ENCODE measurements at regions not wholly inside any gene's neighbourhood (a gene's known extent, or its start where the extent isn't known, plus 50 kb on each side); places are given as distances from the start of the nearest gene placed in this dataset.
"Not testable (repeated sequence)": the region's sequence is repeated elsewhere in the genome, so short reads cannot be mapped to it uniquely, and the experiment has no call there.

DNA sequence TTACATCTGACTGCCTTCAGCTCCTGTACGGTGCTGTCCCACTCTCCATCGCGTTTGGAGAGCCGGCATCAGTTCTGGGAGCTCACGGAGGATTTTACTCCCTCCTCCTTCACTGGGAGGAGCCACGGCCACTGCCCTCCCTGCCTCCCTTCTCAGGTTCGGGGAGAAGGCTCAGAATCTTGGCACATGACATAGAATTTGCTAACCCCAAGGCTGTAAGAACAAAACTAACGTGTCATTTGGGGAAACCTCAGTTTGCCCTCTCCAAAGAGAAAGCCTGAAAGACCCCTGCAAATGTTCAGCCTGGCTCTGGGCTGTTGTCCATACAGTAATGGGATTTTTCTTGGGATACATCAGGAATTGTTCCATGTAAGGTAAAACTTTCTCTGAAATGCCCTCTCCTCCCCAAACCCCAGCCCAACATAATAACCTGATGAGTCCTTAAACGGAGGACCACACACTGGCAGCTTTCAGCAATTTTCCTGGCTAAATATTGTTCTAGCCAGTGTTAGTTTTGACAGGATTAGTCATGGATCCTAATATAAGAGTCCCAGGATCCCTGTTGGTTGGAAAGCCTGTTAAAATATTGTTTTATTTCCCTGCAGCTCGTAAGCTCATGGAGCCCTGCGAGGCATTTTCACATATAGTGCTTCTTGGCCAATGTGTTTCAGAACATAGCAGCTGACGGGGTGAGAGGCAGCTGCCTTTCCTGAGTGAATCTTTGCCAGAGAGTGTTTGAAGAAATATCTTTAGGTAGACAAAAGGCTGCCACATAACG is 98.8 kb downstream of the RHOU start:
- Mint-ChIP-seq H3K27ac (no peak overlapping the region), H3K9me3 (no peaks in the 10 kb centered on the region), H3K36me3 (no peaks in the 10 kb centered on the region), H3K4me1 (no peaks in the 10 kb centered on the region), H3K27me3 (peaks cover 22% of the 10 kb centered on the region), H3K4me3 (no peak overlapping the region)
- ATAC-seq (ENCODE audit: low read depth) (no peak), DNase-seq (ENCODE audit: low spot score in 2 of 2) (no peak)

DNA sequence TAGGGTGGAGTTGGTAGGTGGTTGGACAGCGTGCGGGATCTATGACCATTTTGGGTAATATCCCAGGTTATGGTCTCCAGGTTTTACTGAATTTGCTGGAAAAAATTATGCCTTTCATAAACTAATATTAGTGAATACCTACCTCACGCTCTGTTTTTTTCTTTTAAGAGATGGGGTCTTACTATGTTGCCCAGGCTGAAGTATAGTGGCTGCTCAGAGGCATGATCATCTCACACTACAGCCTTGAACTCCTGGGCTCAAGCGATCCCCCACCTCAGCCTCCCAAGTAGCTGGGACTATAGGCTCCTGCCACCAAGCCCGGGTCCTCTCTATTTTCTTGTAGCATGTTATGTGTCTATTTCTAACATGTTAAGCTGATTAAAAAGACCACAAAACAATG is 100.2 kb downstream of the RHOU start:
- ATAC-seq (ENCODE audit: low read depth) (no peak), DNase-seq (ENCODE audit: low spot score in 2 of 2) (no peak)
- Mint-ChIP-seq H3K4me1 (no peaks in the 10 kb centered on the region), H3K36me3 (no peaks in the 10 kb centered on the region), H3K27ac (no peak overlapping the region), H3K4me3 (no peak overlapping the region), H3K27me3 (peaks cover 20% of the 10 kb centered on the region), H3K9me3 (no peaks in the 10 kb centered on the region)

DNA sequence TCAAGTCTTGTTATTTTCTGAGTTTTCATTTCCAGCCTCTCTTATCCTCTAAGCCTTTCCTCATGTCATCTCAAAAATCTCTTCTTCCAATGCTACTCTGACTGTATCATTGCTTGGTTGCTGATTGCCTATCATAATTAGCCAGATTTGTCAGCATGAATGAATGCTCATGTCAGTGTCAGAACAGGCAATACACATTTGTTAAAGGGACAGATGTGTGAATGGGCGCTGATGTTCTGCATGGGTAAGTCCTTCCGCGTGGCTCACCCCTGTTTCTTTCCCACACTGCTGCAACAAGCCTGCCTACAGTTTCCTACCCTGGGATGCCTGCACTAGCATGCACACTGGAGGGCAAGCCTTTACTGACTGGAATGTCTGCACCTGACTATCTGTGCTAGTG is 100.6 kb downstream of the RHOU start:
- Mint-ChIP-seq H3K4me1 (no peaks in the 10 kb centered on the region), H3K27me3 (peaks cover 20% of the 10 kb centered on the region), H3K27ac (no peak overlapping the region), H3K36me3 (no peaks in the 10 kb centered on the region), H3K4me3 (no peak overlapping the region), H3K9me3 (no peaks in the 10 kb centered on the region)
- ATAC-seq (ENCODE audit: low read depth), result no peak
- no peak for DNase-seq (ENCODE audit: low spot score in 2 of 2)

DNA sequence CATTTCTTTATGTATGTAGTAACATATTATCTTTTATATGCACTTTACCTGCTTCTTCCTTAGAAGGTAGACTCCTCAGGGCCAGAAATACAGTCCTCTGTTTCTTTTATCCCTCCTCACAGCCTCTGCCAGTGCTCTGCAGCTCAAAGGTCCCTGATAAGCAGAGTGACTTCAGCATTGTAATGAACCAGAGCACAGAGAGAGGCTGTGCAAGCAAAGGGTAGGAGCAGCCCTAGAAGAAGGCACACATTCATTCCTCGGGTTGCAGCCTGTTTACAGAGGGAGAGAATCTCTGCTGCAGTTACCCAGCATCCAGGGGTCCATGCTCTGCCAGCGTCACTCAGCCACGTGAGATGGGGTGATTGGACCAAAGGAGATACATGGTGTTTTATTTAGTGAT is 101.1 kb downstream of the RHOU start:
- Mint-ChIP-seq H3K27ac (no peak overlapping the region), H3K36me3 (no peaks in the 10 kb centered on the region), H3K4me3 (no peak overlapping the region), H3K4me1 (no peaks in the 10 kb centered on the region), H3K27me3 (peaks cover 20% of the 10 kb centered on the region), H3K9me3 (no peaks in the 10 kb centered on the region)
- no peak for DNase-seq (ENCODE audit: low spot score in 2 of 2)
- no peak for ATAC-seq (ENCODE audit: low read depth)

DNA sequence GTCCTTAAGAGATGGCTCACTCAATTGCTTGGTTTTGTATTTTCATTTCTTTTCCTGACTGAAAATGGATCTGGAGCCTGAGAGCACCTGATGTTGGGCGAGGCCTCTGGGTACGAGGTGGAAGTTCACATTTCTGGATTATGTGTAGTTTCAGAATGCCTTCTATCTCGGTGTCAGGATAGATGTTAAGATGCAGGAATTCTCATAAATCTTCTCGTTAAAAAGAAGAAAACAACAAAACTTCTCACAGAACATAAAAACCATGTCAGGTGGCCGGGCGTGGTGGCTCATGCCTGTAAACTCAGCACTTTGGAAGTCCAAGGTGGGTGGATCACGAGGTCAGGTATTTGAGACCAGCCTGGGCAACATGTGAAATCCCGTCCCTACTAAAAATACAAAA is 101.8 kb downstream of the RHOU start:
- no peak overlapping the region for H3K4me3 Mint-ChIP-seq
- H3K36me3 Mint-ChIP-seq, result no peaks in the 10 kb centered on the region
- H3K4me1 Mint-ChIP-seq, result no peaks in the 10 kb centered on the region
- no peak for DNase-seq (ENCODE audit: low spot score in 2 of 2)
- no peaks in the 10 kb centered on the region for H3K9me3 Mint-ChIP-seq
- no peak overlapping the region for H3K27ac Mint-ChIP-seq
- ATAC-seq (ENCODE audit: low read depth), result no peak
- H3K27me3 Mint-ChIP-seq, result peaks cover 19% of the 10 kb centered on the region

DNA sequence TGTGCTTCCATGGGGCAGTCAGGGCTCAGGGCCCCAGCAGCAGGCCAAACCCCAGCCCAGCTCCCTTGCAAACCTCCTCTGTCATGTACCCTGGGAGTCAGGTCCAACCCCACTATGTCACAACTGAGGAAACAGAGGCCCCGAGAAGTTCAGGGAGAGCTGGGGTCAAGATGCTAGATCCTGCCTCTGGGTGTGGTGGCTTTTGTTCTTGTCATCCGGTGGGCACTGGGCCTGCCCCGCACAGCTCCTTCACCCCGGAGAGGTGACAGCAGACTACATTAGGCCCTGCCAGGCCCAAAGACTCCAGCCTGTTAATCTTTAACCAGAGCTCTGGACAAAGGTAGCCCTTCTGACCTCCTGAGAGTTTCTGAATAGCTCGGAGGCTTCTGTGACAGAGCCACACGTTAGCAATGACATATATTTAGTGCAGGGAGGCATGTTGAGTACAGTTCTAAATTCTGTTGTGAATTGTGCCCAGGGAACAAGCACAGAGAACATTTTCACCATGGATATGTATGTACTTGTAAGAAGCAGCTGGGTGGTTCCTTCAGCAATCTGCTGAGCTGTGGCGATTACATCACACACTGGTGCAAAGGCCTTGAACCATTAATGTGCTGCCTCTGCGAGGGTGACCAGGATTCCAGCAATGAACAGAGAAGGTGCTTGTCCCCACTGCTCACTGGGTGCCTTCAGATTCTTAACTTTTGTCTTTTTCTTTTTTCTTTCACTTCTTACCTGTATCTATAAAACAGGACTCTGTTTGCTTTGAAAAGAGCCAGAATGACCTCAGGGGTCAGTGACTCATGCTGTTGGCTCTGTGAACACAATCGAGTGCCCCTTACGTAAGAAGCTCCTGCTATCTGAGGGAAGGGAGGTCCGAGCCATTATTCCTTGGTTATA is 102.8 kb downstream of the RHOU start:
- Mint-ChIP-seq H3K4me3 (no peak overlapping the region), H3K9me3 (peaks cover 4% of the 10 kb centered on the region)
- DNase-seq (ENCODE audit: low spot score in 2 of 2), result no peak

DNA sequence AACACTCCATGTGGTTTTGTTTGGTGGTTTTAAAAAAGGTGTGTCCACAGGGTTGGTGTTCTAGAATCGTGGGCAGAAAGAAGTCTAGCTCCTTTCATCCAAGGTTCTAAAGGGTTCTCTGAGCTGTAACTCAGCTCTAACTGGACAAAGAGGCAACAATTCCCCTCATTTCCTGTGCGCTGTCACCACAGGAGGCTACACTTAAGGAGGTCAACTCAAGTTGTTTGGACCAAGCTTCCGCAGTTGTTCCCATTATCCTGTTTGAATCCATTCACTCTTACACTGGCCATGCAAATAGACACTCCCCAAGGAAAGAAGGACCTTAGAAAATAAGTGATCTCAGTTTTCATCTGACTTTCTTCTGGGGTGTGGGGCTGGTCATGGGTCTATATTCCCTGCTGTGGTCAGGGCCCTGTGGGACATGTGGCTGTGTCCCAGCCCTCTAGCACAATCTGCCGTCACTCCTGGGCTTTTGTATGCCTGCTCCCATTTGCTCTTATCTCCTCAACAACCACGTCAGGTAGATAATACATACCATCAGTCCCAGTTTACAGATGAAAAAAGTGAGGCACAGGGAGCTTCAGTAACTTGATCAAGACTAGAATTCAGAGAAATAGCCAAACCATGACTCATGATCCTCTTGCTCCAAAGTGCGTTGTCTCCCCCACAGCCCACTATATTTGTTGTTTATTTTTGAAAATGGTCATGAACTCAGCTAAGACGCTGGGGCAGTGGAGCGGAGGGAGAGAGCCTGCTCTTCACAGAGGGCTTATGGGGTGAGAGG is 103.6 kb downstream of the RHOU start:
- Mint-ChIP-seq H3K27me3 (peaks cover 14% of the 10 kb centered on the region), H3K9me3 (peaks cover 6% of the 10 kb centered on the region), H3K4me1 (no peaks in the 10 kb centered on the region), H3K36me3 (no peaks in the 10 kb centered on the region), H3K27ac (no peak overlapping the region), H3K4me3 (no peak overlapping the region)
- ATAC-seq (ENCODE audit: low read depth), result no peak
- no peak for DNase-seq (ENCODE audit: low spot score in 2 of 2)

More for the DNA sequence above, 102.8 kb downstream of the RHOU start:
- Mint-ChIP-seq H3K4me1 (no peaks in the 10 kb centered on the region), H3K36me3 (no peaks in the 10 kb centered on the region), H3K27me3 (peaks cover 17% of the 10 kb centered on the region), H3K27ac (no peak overlapping the region)
- ATAC-seq (ENCODE audit: low read depth), result no peak

DNA sequence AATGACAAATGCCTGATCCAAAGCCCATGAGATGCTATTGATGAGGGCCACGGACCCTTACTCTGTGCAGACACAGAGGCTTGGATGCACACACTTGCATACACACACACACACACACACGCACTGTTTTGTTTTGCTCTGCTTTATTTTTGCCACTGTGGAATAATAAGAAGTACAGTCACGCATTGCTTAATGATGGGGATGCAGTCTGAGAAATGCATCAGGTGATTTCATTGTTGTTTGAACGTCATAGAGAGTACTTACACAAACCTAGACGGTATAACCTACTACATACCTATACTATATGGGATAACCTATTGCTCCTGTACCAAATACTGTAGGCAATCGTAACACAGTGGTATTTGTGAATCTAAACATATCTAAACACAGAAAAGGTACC is 104.4 kb downstream of the RHOU start:
- no peak for DNase-seq (ENCODE audit: low spot score in 2 of 2)
- ATAC-seq (ENCODE audit: low read depth), result no peak
- Mint-ChIP-seq H3K27me3 (peaks cover 12% of the 10 kb centered on the region), H3K4me3 (no peak overlapping the region), H3K27ac (no peak overlapping the region), H3K9me3 (peaks cover 6% of the 10 kb centered on the region), H3K36me3 (no peaks in the 10 kb centered on the region), H3K4me1 (no peaks in the 10 kb centered on the region)

DNA sequence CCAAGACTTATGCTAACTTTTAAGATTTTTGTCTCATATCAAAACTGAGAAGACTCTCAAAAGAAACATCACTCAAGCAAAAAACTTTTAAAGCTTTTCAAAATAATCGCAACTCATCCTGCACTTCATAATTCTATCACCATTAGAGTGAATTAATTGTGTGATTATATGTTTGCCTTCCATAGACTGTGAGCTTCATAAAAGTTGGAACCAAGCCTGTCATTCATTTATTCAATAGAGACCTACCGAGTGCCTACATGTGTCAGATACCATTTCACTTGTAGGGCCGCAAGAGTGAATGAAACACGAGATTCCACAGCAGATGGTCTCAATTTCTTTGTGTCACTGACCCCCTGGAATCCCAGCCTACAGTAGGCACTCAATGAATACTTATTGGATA is 106.4 kb downstream of the RHOU start:
- Mint-ChIP-seq H3K27me3 (peaks cover 3% of the 10 kb centered on the region), H3K36me3 (no peaks in the 10 kb centered on the region), H3K9me3 (peaks cover 6% of the 10 kb centered on the region), H3K27ac (no peak overlapping the region), H3K4me1 (no peaks in the 10 kb centered on the region), H3K4me3 (no peak overlapping the region)
- no peak for DNase-seq (ENCODE audit: low spot score in 2 of 2)
- no peak for ATAC-seq (ENCODE audit: low read depth)

DNA sequence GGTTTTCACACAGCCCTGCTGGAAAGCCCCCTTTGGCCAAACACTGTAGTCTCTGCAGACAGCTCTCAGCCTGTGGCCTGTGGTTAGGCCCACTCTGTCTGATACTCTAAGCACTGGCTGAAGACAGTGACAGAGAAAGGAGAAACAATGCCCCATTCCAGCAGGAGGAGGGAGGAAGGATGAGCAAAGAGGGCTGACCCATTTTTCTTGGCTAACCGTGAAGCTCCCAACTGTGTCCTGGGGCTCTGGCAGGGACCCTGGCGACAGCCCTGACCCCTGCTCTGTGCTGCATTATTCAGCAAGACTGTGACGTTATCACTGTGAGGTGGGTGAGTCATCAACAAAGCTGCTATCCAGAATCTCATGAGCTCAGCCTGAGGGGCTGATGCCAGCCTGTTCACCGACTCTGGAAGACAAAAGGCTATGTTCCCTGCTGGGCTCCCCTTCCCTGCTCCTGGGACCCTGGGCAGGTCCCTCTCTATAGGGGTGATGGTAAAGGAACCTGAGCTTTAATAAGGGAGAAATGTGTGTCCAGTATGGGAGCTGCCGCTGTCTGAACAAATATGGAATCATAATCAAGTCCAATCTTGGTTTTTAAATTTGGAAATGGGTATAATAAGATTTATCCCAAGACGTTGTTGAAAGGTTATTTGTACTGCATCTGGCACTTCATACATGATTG is 107.0 kb downstream of the RHOU start:
- no peak overlapping the region for H3K27ac Mint-ChIP-seq

DNA sequence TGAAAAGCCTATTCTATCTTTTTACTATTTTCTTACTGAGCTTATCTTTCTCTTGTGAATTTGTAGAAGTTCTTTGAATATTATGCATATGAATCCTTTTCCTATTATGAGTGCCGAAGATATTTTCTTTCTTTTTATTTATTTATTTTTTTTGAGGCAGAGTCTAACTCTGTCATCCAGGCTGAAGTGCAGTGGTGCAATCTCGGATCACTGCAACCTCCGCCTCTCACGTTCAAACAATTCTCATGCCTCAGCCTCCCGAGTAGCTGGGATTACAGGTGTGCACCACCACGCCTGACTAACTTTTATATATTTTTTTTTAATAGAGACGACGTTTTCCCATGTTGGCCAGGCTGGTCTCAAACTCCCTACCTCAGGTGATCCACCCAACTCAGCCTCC is 109.8 kb downstream of the RHOU start:
- Mint-ChIP-seq H3K4me1 (peaks cover 2% of the 10 kb centered on the region), H3K27me3 (peaks cover 4% of the 10 kb centered on the region), H3K9me3 (peaks cover 6% of the 10 kb centered on the region), H3K27ac (no peak overlapping the region), H3K4me3 (no peak overlapping the region), H3K36me3 (no peaks in the 10 kb centered on the region)
- DNase-seq (ENCODE audit: low spot score in 2 of 2) (no peak), ATAC-seq (ENCODE audit: low read depth) (no peak)

More for the DNA sequence above, 107.0 kb downstream of the RHOU start:
- Mint-ChIP-seq H3K27me3 (peaks cover 5% of the 10 kb centered on the region), H3K4me1 (no peaks in the 10 kb centered on the region), H3K4me3 (no peak overlapping the region), H3K9me3 (peaks cover 6% of the 10 kb centered on the region), H3K36me3 (no peaks in the 10 kb centered on the region)
- DNase-seq (ENCODE audit: low spot score in 2 of 2) (no peak), ATAC-seq (ENCODE audit: low read depth) (no peak)

DNA sequence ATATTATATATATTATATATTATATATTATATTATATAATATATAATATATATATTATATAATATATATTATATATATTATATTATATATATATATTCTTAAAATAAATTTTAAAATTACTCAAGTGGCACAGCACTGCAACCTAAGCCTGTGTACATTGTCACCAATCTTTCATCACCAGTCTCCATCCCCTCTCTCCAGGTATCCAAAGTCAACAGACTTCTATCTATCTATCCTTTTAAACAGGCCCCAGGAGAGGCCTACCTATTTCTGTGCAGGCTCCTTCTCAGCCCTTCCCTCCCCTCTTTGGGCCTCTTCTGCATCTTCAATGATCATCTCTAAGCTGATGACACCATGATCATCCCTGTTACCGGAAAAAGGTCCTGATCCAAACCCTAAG is 111.7 kb downstream of the RHOU start:
- ATAC-seq (ENCODE audit: low read depth), result no peak
- DNase-seq (ENCODE audit: low spot score in 2 of 2), result no peak
- Mint-ChIP-seq H3K9me3 (peaks cover 6% of the 10 kb centered on the region), H3K4me3 (no peak overlapping the region), H3K36me3 (no peaks in the 10 kb centered on the region), H3K27ac (no peak overlapping the region), H3K27me3 (peaks cover 8% of the 10 kb centered on the region), H3K4me1 (peaks cover 5% of the 10 kb centered on the region)

DNA sequence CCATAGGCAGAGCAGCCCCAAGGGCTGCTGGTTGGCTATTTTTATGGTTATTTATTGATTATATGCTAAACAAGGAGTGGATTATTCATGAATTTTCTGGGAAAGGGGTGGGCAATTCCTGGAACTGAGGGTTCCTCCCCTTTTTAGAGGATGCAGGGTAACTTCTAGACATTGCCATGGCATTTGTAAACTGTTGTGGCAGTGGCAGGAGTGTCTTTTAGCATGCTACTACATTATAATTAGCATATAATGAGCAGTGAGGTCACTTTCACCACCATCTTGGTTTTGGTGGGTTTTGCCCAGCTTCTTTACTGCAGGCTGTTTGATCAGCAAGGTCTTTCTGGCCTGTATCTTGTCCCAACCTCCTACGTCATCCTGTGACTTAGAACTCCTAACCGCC is 112.2 kb downstream of the RHOU start:
- H3K36me3 Mint-ChIP-seq; H3K4me1 Mint-ChIP-seq; ATAC-seq (ENCODE audit: low read depth); H3K4me3 Mint-ChIP-seq; H3K27ac Mint-ChIP-seq; DNase-seq (ENCODE audit: low spot score in 2 of 2); H3K9me3 Mint-ChIP-seq: not testable (repeated sequence)
- H3K27me3 Mint-ChIP-seq, result peaks cover 11% of the 10 kb centered on the region
